OCI-LY1 (cell line): ENCODE measurements at regions not wholly inside any gene's neighbourhood (a gene's known extent, or its start where the extent isn't known, plus 50 kb on each side); places are given as distances from the start of the nearest gene placed in this dataset.

Source experiments
- EZH2 ChIP-seq: fragments of 200-600 bp; sonication (generic), shearing (Covaris generic); IDR thresholded peaks from 2 replicates; pipeline ENCODE4 v1.8.0; 2017; ENCODE audit warnings: borderline replicate concordance, mixed run types, mild to moderate bottlenecking, antibody characterized with exemption, low read length, moderate library complexity, mixed read lengths
- TF ChIP-seq, protein P1 (sequence below): fragments of 200-600 bp; sonication (generic), shearing (Covaris generic); IDR thresholded peaks from 2 replicates; pipeline ENCODE4 v1.5.1; 2017; ENCODE audit warnings: mild to moderate bottlenecking, antibody characterized with exemption, low read length, moderate library complexity, mixed read lengths

DNA sequence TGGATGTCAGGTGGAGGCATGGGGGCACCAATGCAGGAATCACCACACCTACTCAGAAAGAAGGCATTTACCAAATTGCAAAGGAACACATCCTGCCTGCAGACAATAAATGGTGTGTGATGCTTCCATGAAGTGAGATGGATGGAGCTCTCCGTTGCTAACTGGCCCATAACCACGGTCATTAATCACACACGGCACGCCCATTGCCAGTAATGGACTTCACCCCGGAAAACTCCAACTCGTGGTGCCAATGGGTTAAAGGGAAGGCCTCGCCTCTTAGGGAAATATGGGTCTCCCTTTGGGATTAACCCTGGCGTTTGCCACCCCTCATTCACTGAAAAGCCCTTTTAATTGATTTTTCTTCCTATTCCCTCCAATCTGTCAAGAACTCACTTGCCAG lies 443.1 kb upstream of the DAB1 start:
- TF ChIP-seq, protein P1, sequence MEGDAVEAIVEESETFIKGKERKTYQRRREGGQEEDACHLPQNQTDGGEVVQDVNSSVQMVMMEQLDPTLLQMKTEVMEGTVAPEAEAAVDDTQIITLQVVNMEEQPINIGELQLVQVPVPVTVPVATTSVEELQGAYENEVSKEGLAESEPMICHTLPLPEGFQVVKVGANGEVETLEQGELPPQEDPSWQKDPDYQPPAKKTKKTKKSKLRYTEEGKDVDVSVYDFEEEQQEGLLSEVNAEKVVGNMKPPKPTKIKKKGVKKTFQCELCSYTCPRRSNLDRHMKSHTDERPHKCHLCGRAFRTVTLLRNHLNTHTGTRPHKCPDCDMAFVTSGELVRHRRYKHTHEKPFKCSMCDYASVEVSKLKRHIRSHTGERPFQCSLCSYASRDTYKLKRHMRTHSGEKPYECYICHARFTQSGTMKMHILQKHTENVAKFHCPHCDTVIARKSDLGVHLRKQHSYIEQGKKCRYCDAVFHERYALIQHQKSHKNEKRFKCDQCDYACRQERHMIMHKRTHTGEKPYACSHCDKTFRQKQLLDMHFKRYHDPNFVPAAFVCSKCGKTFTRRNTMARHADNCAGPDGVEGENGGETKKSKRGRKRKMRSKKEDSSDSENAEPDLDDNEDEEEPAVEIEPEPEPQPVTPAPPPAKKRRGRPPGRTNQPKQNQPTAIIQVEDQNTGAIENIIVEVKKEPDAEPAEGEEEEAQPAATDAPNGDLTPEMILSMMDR = no peak
- TF ChIP-seq EZH2 = no peak
